H9 (cell line): ENCODE measurements at regions not wholly inside any gene's neighbourhood (a gene's known extent, or its start where the extent isn't known, plus 50 kb on each side); places are given as distances from the start of the nearest gene placed in this dataset.

Experiments
- DNase-seq: peaks from one replicate; pipeline ENCODE4 v3.0.0-alpha.2; 2017
- H2AFZ ChIP-seq: one replicate; pipeline ENCODE4 v1.6.1; 2013; ENCODE audit warnings: mild to moderate bottlenecking, low read length, control low read depth, moderate library complexity
- H2AK5ac ChIP-seq: 2 replicates; pipeline ENCODE4 v1.6.1; 2013; ENCODE audit warnings: low read length, control low read depth, mixed read lengths; ENCODE audit not compliant: insufficient read length
- H2BK120ac ChIP-seq: one replicate; pipeline ENCODE4 v1.6.1; 2013; ENCODE audit warnings: low read depth, mild to moderate bottlenecking, low read length, control low read depth, inconsistent platforms; ENCODE audit not compliant: poor library complexity, severe bottlenecking
- H2BK12ac ChIP-seq: 2 replicates; pipeline ENCODE4 v1.6.1; 2013; ENCODE audit warnings: low read length, control low read depth, mixed read lengths, low read depth; ENCODE audit not compliant: insufficient read length
- H2BK15ac ChIP-seq: 2 replicates; pipeline ENCODE4 v1.6.1; 2013; ENCODE audit warnings: low read depth, low read length, control low read depth
- H2BK20ac ChIP-seq: one replicate; pipeline ENCODE4 v1.6.1; 2013; ENCODE audit warnings: low read depth, mild to moderate bottlenecking, low read length, control low read depth, inconsistent platforms; ENCODE audit not compliant: poor library complexity, severe bottlenecking
- H2BK5ac ChIP-seq: 2 replicates; pipeline ENCODE4 v1.6.1; 2013; ENCODE audit warnings: low read length, control low read depth, mixed read lengths; ENCODE audit not compliant: insufficient read length
- H3K14ac ChIP-seq: 2 replicates; pipeline ENCODE4 v1.6.1; 2013; ENCODE audit warnings: low read length, control low read depth; ENCODE audit not compliant: insufficient read depth
- H3K18ac ChIP-seq: 2 replicates; pipeline ENCODE4 v1.6.1; 2013; ENCODE audit warnings: low read depth, mild to moderate bottlenecking, mixed read lengths, low read length, control low read depth; ENCODE audit not compliant: insufficient read length
- H3K23ac ChIP-seq: 2 replicates; pipeline ENCODE4 v1.6.1; 2013; ENCODE audit warnings: low read length, control low read depth, mixed read lengths, low read depth; ENCODE audit not compliant: insufficient read length
- H3K23me2 ChIP-seq: 2 replicates; pipeline ENCODE4 v1.6.1; 2013; ENCODE audit warnings: low read depth, mild to moderate bottlenecking, mixed read lengths, low read length, control low read depth; ENCODE audit not compliant: insufficient read length, poor library complexity, severe bottlenecking
- H3K27ac ChIP-seq: 2 replicates; pipeline ENCODE4 v1.5.1; 2013; ENCODE audit warnings: low read length, control low read depth, mixed read lengths, low read depth; ENCODE audit not compliant: insufficient read length
- H3K27me3 ChIP-seq: 2 replicates; pipeline ENCODE4 v1.6.1; 2013; ENCODE audit warnings: low read length, control low read depth, inconsistent platforms; ENCODE audit not compliant: insufficient read depth
- H3K4ac ChIP-seq: 2 replicates; pipeline ENCODE4 v1.6.1; 2013; ENCODE audit warnings: low read depth, mild to moderate bottlenecking, control low read depth, inconsistent platforms, low read length, moderate library complexity
- H3K4me1 ChIP-seq: 2 replicates; pipeline ENCODE4 v1.6.1; 2013; ENCODE audit warnings: low read length, control low read depth, inconsistent platforms; ENCODE audit not compliant: insufficient read depth
- H3K4me2 ChIP-seq: 2 replicates; pipeline ENCODE4 v1.6.1; 2013; ENCODE audit warnings: low read length, control low read depth, mixed read lengths; ENCODE audit not compliant: insufficient read length, insufficient read depth
- H3K56ac ChIP-seq: 2 replicates; pipeline ENCODE4 v1.6.1; 2013; ENCODE audit warnings: low read depth, mild to moderate bottlenecking, mixed read lengths, low read length, control low read depth; ENCODE audit not compliant: insufficient read length
- H3K79me1 ChIP-seq: 2 replicates; pipeline ENCODE4 v1.6.1; 2013; ENCODE audit warnings: low read depth, mild to moderate bottlenecking, moderate library complexity, low read length, control low read depth, inconsistent platforms; ENCODE audit not compliant: insufficient read depth, poor library complexity, severe bottlenecking
- H3K79me2 ChIP-seq: 2 replicates; pipeline ENCODE4 v1.6.1; 2013; ENCODE audit warnings: low read length, control low read depth, inconsistent platforms; ENCODE audit not compliant: insufficient read depth
- H3K9ac ChIP-seq: 2 replicates; pipeline ENCODE4 v1.6.1; 2013; ENCODE audit warnings: low read length, control low read depth, mixed read lengths; ENCODE audit not compliant: insufficient read length; ENCODE audit errors: extremely low read depth
- H3K9me3 ChIP-seq: one replicate; pipeline ENCODE4 v1.6.1; 2013; ENCODE audit warnings: low read depth, low read length, inconsistent platforms; ENCODE audit not compliant: control insufficient read depth
- H3T11ph ChIP-seq: one replicate; pipeline ENCODE4 v1.6.1; 2013; ENCODE audit warnings: mild to moderate bottlenecking, low read length, control low read depth, inconsistent platforms
- H4K20me1 ChIP-seq: one replicate; pipeline ENCODE4 v1.6.1; 2013; ENCODE audit not compliant: control insufficient read depth, insufficient read length, insufficient read depth
- H4K5ac ChIP-seq: 2 replicates; pipeline ENCODE4 v1.6.1; 2013; ENCODE audit warnings: low read depth, mild to moderate bottlenecking, mixed read lengths, low read length, control low read depth; ENCODE audit not compliant: insufficient read length
- H4K8ac ChIP-seq: replicated peaks from 2 replicates; pipeline ENCODE4 v1.6.1; 2013; ENCODE audit warnings: low read length, control low read depth, mixed read lengths, low read depth; ENCODE audit not compliant: insufficient read length
- H4K91ac ChIP-seq: 2 replicates; pipeline ENCODE4 v1.6.1; 2013; ENCODE audit warnings: low read depth, mild to moderate bottlenecking, moderate library complexity, mixed read lengths, low read length, control low read depth; ENCODE audit not compliant: insufficient read length
- H3K27ac Mint-ChIP-seq, 3 experiments: 2 replicates in 2 of 3; 3 replicates in 1 of 3; pipeline ENCODE4 v1.8.0; 2020 to 2021; ENCODE audit warnings: mixed read lengths in 3 of 3, mild to moderate bottlenecking in 1 of 3, moderate library complexity in 1 of 3
- H3K27me3 Mint-ChIP-seq: 2 replicates; pipeline ENCODE4 v1.8.0; 2021; ENCODE audit warnings: low read depth, mild to moderate bottlenecking, moderate library complexity, mixed read lengths
- H3K36me3 Mint-ChIP-seq, 3 experiments: 2 replicates in 2 of 3; 3 replicates in 1 of 3; pipeline ENCODE4 v1.8.0; 2020 to 2021; ENCODE audit warnings: low read depth in 3 of 3, mixed read lengths in 3 of 3; ENCODE audit not compliant: insufficient read depth in 1 of 3
- H3K4me1 Mint-ChIP-seq, 2 experiments: 2 replicates each; pipeline ENCODE4 v1.8.0; 2020; ENCODE audit warnings: mixed read lengths in 2 of 2
- H3K4me3 Mint-ChIP-seq, 2 experiments: 2 replicates in 1 of 2; 3 replicates in 1 of 2; pipeline ENCODE4 v1.8.0; 2020 to 2021; ENCODE audit warnings: mild to moderate bottlenecking in 2 of 2, mixed read lengths in 2 of 2, moderate library complexity in 1 of 2
- H3K9me3 Mint-ChIP-seq, 2 experiments: 2 replicates in 1 of 2; 3 replicates in 1 of 2; pipeline ENCODE4 v1.8.0; 2020; ENCODE audit warnings: mild to moderate bottlenecking in 2 of 2, mixed read lengths in 2 of 2, moderate library complexity in 1 of 2
- CTCF ChIP-seq: fragments of 200-600 bp; sonication (generic); conservative IDR thresholded peaks from 3 replicates; pipeline ENCODE4 v1.8.0; 2021; ENCODE audit warnings: antibody characterized with exemption, mild to moderate bottlenecking
- WGBS: extraction: QIAGEN DNeasy Blood & Tissue Kit; methylation state at CpG from one replicate; pipeline ENCODE4 v1.1.7; 2013; ENCODE audit warnings: missing lambda C conversion rate, low lambda C conversion rate, mixed read lengths; ENCODE audit not compliant: insufficient read length; ENCODE audit errors: extremely low coverage; 5-methylcytosine and 5-hydroxymethylcytosine counted together

GRCh38 chr20:19924255-19924654, 92.9 kb upstream of the NAA20 start:
- no peak overlapping the region for H4K5ac ChIP-seq
- H3K9ac ChIP-seq: no peak overlapping the region
- no peak overlapping the region for H3K14ac ChIP-seq
- H3K18ac ChIP-seq: no peak overlapping the region
- WGBS: 100% methylated on average over 4 of the region's 5 CpGs
- H3K79me1 ChIP-seq: no peaks in the 10 kb centered on the region
- H2BK15ac ChIP-seq: no peak overlapping the region
- Mint-ChIP-seq H3K4me3 (no peak overlapping the region), H3K27ac (no peak overlapping the region), H3K9me3 (no peaks in the 10 kb centered on the region), H3K27me3 (no peaks in the 10 kb centered on the region), H3K36me3 (no peaks in the 10 kb centered on the region), H3K4me1 (peaks cover 9 to 16% of the 10 kb centered on the region in 2 experiments)
- H2BK12ac ChIP-seq: no peak overlapping the region
- no peak overlapping the region for H2BK20ac ChIP-seq
- no peaks in the 10 kb centered on the region for H3K4me1 ChIP-seq
- no peak for TF ChIP-seq CTCF
- no peak overlapping the region for H3K23ac ChIP-seq
- H3T11ph ChIP-seq: no peak overlapping the region
- H4K91ac ChIP-seq: no peak overlapping the region
- no peak overlapping the region for H3K27ac ChIP-seq
- no peak overlapping the region for H2AFZ ChIP-seq
- H4K8ac ChIP-seq: no peak overlapping the region
- no peak overlapping the region for H3K4ac ChIP-seq
- no peaks in the 10 kb centered on the region for H3K79me2 ChIP-seq
- DNase-seq: no peak
- H3K4me2 ChIP-seq: no peak overlapping the region
- no peak overlapping the region for H2BK5ac ChIP-seq
- H2AK5ac ChIP-seq: no peak overlapping the region
- no peak overlapping the region for H2BK120ac ChIP-seq
- no peaks in the 10 kb centered on the region for H3K27me3 ChIP-seq
- H3K9me3 ChIP-seq: no peaks in the 10 kb centered on the region
- H3K56ac ChIP-seq: no peak overlapping the region
- H3K23me2 ChIP-seq: no peaks in the 10 kb centered on the region
- H4K20me1 ChIP-seq: no peaks in the 10 kb centered on the region
